H1 (cell line): ENCODE measurements at regions not wholly inside any gene's neighbourhood (a gene's known extent, or its start where the extent isn't known, plus 50 kb on each side); places are given as distances from the start of the nearest gene placed in this dataset.

ENCODE experiments used
- CHD1 ChIP-seq: IDR thresholded peaks from 2 replicates; pipeline ENCODE4 v1.6.1; 2012; ENCODE audit warnings: low read depth, low read length, improper control_type of control experiment
- EGR1 ChIP-seq: IDR thresholded peaks from 2 replicates; pipeline ENCODE4 v1.6.1; 2011; ENCODE audit warnings: low read depth, low read length, borderline replicate concordance
- HDAC2 ChIP-seq, 2 experiments: fragments of 300-600 bp in 1 of 2; sonication (generic) in 1 of 2; IDR thresholded peaks; 2 replicates each; pipeline ENCODE4 v1.6.1; 2011 to 2012; ENCODE audit warnings: low read depth in 2 of 2, low read length in 2 of 2, mild to moderate bottlenecking in 2 of 2, moderate library complexity in 2 of 2, borderline replicate concordance in 1 of 2, inconsistent platforms in 1 of 2
- JUN ChIP-seq: IDR thresholded peaks from 2 replicates; pipeline ENCODE4 v1.6.1; 2011; ENCODE audit warnings: low read depth, mild to moderate bottlenecking, improper control_type of control experiment, low read length
- NANOG ChIP-seq: IDR thresholded peaks from 2 replicates; pipeline ENCODE4 v1.6.1; 2011; ENCODE audit warnings: low read length, low read depth, mild to moderate bottlenecking, inconsistent platforms; ENCODE audit not compliant: insufficient read depth, poor library complexity, severe bottlenecking
- RNF2 ChIP-seq: fragments of 200-900, 300-1000 bp; sonication (generic); IDR thresholded peaks from 2 replicates; pipeline ENCODE4 v1.7.1; 2016; ENCODE audit warnings: borderline replicate concordance, low read depth, mild to moderate bottlenecking, antibody characterized with exemption, low read length; ENCODE audit not compliant: poor library complexity, severe bottlenecking; ENCODE audit errors: missing control alignments
- RXRA ChIP-seq: IDR thresholded peaks from 2 replicates; pipeline ENCODE4 v1.6.1; 2011; ENCODE audit warnings: low read depth, mild to moderate bottlenecking, low read length, moderate library complexity; ENCODE audit not compliant: insufficient read depth
- SAP30 ChIP-seq: fragments of 300-600 bp; sonication (generic); IDR thresholded peaks from 2 replicates; pipeline ENCODE4 v1.7.1; 2012; ENCODE audit warnings: low read length, moderate library complexity, mild to moderate bottlenecking, inconsistent platforms; ENCODE audit not compliant: insufficient read depth, insufficient replicate concordance
- SIRT6 ChIP-seq: IDR thresholded peaks from one replicate; pipeline ENCODE4 v1.7.1; 2012; ENCODE audit warnings: low read length, inconsistent platforms

GRCh38 chr10:71006506-71006905, 118.1 kb upstream of the PCBD1 start (continued):
- no peak for TF ChIP-seq SAP30
- peak; percentile 36 for TF ChIP-seq NANOG
- TF ChIP-seq RXRA, result 0 out of 2 replicates have a peak, but pooled peaks have one; percentile 53
- TF ChIP-seq EGR1, result no peak
- no peak for TF ChIP-seq HDAC2 (IDR thresholded peaks at IDR 0.05; ENCODE audit: borderline replicate concordance in 1 of 2, low read depth in 2 of 2, low read length in 2 of 2)
- no peak for TF ChIP-seq CHD1
- TF ChIP-seq RNF2, result no peak
- TF ChIP-seq JUN, result no peak
- no peak for TF ChIP-seq SIRT6
- TF ChIP-seq, all 59 proteins: peak for 3
